B cell (primary cell): ENCODE measurements at regions not wholly inside any gene's neighbourhood (a gene's known extent, or its start where the extent isn't known, plus 50 kb on each side); places are given as distances from the start of the nearest gene placed in this dataset.

Experiments
- EZH2 ChIP-seq: IDR thresholded peaks from 2 replicates; pipeline ENCODE4 v1.6.1; 2012; ENCODE audit warnings: borderline replicate concordance, low read depth, mild to moderate bottlenecking, moderate library complexity, low read length; ENCODE audit not compliant: insufficient read depth, poor library complexity, severe bottlenecking
- TF ChIP-seq, protein P1 (sequence below): fragments of 200-600 bp; IDR thresholded peaks from one replicate; pipeline ENCODE4 v1.8.0; 2022; ENCODE audit warnings: antibody characterized with exemption, mild to moderate bottlenecking

DNA sequence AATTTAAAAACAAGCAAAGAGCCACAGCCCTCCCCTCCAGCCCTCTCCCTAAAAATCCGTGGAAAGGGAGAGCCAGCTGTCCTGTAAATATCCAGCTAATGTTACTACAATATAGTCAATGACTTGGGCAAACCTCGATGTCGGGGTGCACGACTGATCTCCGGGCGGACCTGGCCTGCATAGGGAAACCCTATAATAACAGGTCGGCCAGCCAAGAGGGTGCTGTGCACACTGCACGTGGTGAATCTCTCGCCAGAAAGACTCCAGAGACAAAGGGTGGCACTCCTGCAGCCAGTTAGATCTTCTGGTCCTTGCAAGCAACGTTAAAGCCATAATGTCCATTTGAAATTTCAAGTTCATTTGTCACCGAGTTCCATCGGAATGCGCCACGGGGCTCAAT, 1092.8 kb downstream of the ADGRL3 start:
- no peak for TF ChIP-seq EZH2
- TF ChIP-seq, protein P1, sequence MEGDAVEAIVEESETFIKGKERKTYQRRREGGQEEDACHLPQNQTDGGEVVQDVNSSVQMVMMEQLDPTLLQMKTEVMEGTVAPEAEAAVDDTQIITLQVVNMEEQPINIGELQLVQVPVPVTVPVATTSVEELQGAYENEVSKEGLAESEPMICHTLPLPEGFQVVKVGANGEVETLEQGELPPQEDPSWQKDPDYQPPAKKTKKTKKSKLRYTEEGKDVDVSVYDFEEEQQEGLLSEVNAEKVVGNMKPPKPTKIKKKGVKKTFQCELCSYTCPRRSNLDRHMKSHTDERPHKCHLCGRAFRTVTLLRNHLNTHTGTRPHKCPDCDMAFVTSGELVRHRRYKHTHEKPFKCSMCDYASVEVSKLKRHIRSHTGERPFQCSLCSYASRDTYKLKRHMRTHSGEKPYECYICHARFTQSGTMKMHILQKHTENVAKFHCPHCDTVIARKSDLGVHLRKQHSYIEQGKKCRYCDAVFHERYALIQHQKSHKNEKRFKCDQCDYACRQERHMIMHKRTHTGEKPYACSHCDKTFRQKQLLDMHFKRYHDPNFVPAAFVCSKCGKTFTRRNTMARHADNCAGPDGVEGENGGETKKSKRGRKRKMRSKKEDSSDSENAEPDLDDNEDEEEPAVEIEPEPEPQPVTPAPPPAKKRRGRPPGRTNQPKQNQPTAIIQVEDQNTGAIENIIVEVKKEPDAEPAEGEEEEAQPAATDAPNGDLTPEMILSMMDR, result no peak
